ENCODE measurements at regions not wholly inside any gene's neighbourhood (a gene's known extent, or its start where the extent isn't known, plus 50 kb on each side); places are given as distances from the start of the nearest gene placed in this dataset.

DNA sequence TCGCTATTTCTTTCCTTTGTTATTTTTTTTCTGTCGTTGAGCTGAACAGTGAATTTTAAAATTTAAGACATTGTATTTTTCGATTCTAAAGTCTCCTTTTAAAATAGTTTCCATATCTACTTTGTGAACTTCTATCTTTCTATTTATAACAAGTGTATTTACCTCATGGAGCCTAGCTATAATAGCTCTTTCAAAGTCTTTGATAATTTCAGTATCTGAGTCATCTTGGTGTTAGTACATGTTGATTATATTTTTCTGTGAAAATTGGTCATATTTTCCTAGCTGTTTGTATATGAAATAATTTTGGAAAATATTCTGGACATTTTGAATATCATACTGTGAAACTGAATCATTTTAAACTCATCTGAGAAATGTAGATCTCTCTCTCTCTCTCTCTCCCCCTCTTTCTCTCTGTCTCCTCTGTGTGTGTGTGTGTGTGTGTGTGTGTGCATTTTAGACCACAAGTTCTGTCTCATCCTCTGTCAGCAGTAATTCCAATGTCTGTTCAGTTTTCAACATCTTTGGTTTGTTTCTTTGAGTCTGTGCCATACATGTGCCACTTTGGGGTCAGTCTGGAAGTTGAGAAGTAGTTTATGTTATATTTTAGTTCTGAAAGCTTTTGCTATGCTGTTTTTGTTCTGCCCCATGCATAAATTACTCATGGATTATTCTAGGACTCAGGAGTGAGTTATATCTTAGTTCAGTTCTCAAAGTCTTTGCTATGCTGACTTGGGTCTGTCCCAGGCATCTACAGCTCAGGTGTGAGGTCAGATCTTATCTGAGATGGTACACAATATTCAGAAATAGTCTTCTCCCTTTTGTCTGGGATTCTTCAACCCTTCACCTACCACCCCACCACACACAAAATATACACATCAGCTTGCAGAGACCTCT is 366.4 kb upstream of the CASK start:
- TF ChIP-seq TCF12 (IDR thresholded peaks at IDR 0.05; ENCODE audit: low read depth) (no peak), TEAD4 (IDR thresholded peaks at IDR 0.05) (no peak), CREB1 (IDR thresholded peaks at IDR 0.05; ENCODE audit: low read depth) (no peak), ZBTB7A (IDR thresholded peaks at IDR 0.05; ENCODE audit: low read depth) (no peak)
- TF ChIP-seq, protein P1, sequence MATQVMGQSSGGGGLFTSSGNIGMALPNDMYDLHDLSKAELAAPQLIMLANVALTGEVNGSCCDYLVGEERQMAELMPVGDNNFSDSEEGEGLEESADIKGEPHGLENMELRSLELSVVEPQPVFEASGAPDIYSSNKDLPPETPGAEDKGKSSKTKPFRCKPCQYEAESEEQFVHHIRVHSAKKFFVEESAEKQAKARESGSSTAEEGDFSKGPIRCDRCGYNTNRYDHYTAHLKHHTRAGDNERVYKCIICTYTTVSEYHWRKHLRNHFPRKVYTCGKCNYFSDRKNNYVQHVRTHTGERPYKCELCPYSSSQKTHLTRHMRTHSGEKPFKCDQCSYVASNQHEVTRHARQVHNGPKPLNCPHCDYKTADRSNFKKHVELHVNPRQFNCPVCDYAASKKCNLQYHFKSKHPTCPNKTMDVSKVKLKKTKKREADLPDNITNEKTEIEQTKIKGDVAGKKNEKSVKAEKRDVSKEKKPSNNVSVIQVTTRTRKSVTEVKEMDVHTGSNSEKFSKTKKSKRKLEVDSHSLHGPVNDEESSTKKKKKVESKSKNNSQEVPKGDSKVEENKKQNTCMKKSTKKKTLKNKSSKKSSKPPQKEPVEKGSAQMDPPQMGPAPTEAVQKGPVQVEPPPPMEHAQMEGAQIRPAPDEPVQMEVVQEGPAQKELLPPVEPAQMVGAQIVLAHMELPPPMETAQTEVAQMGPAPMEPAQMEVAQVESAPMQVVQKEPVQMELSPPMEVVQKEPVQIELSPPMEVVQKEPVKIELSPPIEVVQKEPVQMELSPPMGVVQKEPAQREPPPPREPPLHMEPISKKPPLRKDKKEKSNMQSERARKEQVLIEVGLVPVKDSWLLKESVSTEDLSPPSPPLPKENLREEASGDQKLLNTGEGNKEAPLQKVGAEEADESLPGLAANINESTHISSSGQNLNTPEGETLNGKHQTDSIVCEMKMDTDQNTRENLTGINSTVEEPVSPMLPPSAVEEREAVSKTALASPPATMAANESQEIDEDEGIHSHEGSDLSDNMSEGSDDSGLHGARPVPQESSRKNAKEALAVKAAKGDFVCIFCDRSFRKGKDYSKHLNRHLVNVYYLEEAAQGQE (IDR thresholded peaks at IDR 0.05; ENCODE audit: low read depth): no peak
- TF ChIP-seq, protein P2, sequence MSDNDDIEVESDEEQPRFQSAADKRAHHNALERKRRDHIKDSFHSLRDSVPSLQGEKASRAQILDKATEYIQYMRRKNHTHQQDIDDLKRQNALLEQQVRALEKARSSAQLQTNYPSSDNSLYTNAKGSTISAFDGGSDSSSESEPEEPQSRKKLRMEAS (IDR thresholded peaks at IDR 0.05): no peak
